SK-N-SH (cell line): ENCODE measurements at regions not wholly inside any gene's neighbourhood (a gene's known extent, or its start where the extent isn't known, plus 50 kb on each side); places are given as distances from the start of the nearest gene placed in this dataset.

Source experiments
- CTCF ChIA-PET: fragments of 300-600, 350-600 bp; formaldehyde crosslinking; extraction: SDS; loops from one replicate; lab custom pipeline; 2021; lab: Yijun Ruan, JAX
- POLR2A ChIA-PET: fragments of 350-600 bp; sonication (Branson Sonifier 250); formaldehyde crosslinking; extraction: SDS; loops from one replicate; lab custom pipeline; 2020; ENCODE audit warnings: antibody characterized with exemption, inconsistent platforms; lab: Yijun Ruan, JAX
- DNase-seq: peaks from one replicate; pipeline ENCODE4 v3.0.0; 2012
- H2AFZ ChIP-seq: fragments of 200-600 bp; sonication (generic); 2 replicates; pipeline ENCODE4 v1.8.1; 2016; ENCODE audit warnings: antibody characterized with exemption, mild to moderate bottlenecking, low read depth
- H3F3A ChIP-seq: fragments of 200-600 bp; sonication (generic); replicated peaks from 2 replicates; pipeline ENCODE3; 2016; ENCODE audit warnings: antibody characterized with exemption, mild to moderate bottlenecking; ENCODE audit not compliant: insufficient read depth
- H3K27ac ChIP-seq, 2 experiments: fragments of 200-500 bp in 1 of 2; fragments of 200-600 bp in 1 of 2; sonication (Bioruptor generic) in 1 of 2; sonication (generic), shearing (Covaris generic) in 1 of 2; 2 replicates each; pipeline versions ENCODE4 v1.5.1 to v1.6.1; 2014 to 2016; ENCODE audit warnings: low read depth in 2 of 2, inconsistent platforms in 1 of 2, low read length in 1 of 2, mild to moderate bottlenecking in 1 of 2, mixed read lengths in 1 of 2
- H3K27me3 ChIP-seq: fragments of 200-600 bp; sonication (generic), shearing (Covaris generic); 2 replicates; pipeline ENCODE4 v1.6.1; 2016; ENCODE audit warnings: mixed run types; ENCODE audit not compliant: insufficient read depth
- H3K36me3 ChIP-seq, 2 experiments: fragments of 200-500 bp in 1 of 2; fragments of 200-600 bp in 1 of 2; sonication (Bioruptor generic) in 1 of 2; sonication (generic) in 1 of 2; replicated peaks in 1 of 2; 2 replicates each; pipeline versions ENCODE3 to v1.5.1; 2014 to 2016; ENCODE audit warnings: low read length in 1 of 2, mild to moderate bottlenecking in 1 of 2; ENCODE audit not compliant: insufficient read depth in 2 of 2, control insufficient read depth in 1 of 2
- H3K4me1 ChIP-seq, 2 experiments: fragments of 200-500 bp in 1 of 2; fragments of 200-600 bp in 1 of 2; sonication (Bioruptor generic) in 1 of 2; sonication (generic), shearing (Covaris generic) in 1 of 2; 2 replicates each; pipeline versions ENCODE4 v1.5.1 to v1.6.1; 2014 to 2016; ENCODE audit warnings: low read depth in 1 of 2, low read length in 1 of 2, mixed run types in 1 of 2; ENCODE audit not compliant: insufficient read depth in 2 of 2, control insufficient read depth in 1 of 2
- H3K4me2 ChIP-seq: fragments of 200-600 bp; sonication (generic), shearing (Covaris generic); 2 replicates; pipeline ENCODE4 v1.6.1; 2017; ENCODE audit warnings: mixed run types
- H3K4me3 ChIP-seq, 2 experiments: fragments of 200-500 bp in 1 of 2; fragments of 200-600 bp in 1 of 2; sonication (Bioruptor generic) in 1 of 2; sonication (generic), shearing (Covaris generic) in 1 of 2; 2 replicates each; pipeline versions ENCODE4 v1.5.1 to v1.8.1; 2014 to 2016; ENCODE audit warnings: low read depth in 2 of 2, inconsistent platforms in 1 of 2, low read length in 1 of 2, mild to moderate bottlenecking in 1 of 2, mixed read lengths in 1 of 2, moderate library complexity in 1 of 2
- H3K79me2 ChIP-seq: fragments of 200-600 bp; sonication (generic); 2 replicates; pipeline ENCODE4 v1.8.1; 2017; ENCODE audit warnings: mild to moderate bottlenecking; ENCODE audit not compliant: insufficient read depth
- H3K9ac ChIP-seq: fragments of 200-600 bp; sonication (generic); 2 replicates; pipeline ENCODE4 v1.6.1; 2017; ENCODE audit warnings: mixed run types
- H3K9me2 ChIP-seq: fragments of 200-600 bp; sonication (generic); 2 replicates; pipeline ENCODE4 v1.6.1; 2017; ENCODE audit warnings: mixed run types
- H3K9me3 ChIP-seq: fragments of 200-600 bp; sonication (generic); 2 replicates; pipeline ENCODE4 v1.6.1; 2017; ENCODE audit warnings: mixed run types, mild to moderate bottlenecking, moderate library complexity
- H4K20me1 ChIP-seq: fragments of 200-600 bp; sonication (generic); 2 replicates; pipeline ENCODE4 v1.6.1; 2017; ENCODE audit warnings: mild to moderate bottlenecking, mixed run types; ENCODE audit not compliant: insufficient read depth
- CTCF ChIP-seq: fragments of 200-600 bp; sonication (generic); IDR thresholded peaks from 2 replicates; pipeline ENCODE4 v1.6.1; 2017; ENCODE audit warnings: antibody characterized with exemption, mild to moderate bottlenecking, moderate library complexity
- ELF1 ChIP-seq: IDR thresholded peaks from 2 replicates; pipeline ENCODE4 v1.4.0; 2012
- EP300 ChIP-seq, 2 experiments: IDR thresholded peaks; 2 replicates each; pipeline versions ENCODE4 v1.4.0 to v1.6.1; 2012; ENCODE audit warnings: borderline replicate concordance in 1 of 2, low read depth in 1 of 2, low read length in 1 of 2
- FOXM1 ChIP-seq: IDR thresholded peaks from 2 replicates; pipeline ENCODE4 v1.4.0; 2012; ENCODE audit warnings: low read depth, mild to moderate bottlenecking
- GATA2 ChIP-seq: sonication (generic); formaldehyde crosslinking; IDR thresholded peaks from 2 replicates; pipeline ENCODE4 v1.5.0; 2020; ENCODE audit warnings: mild to moderate bottlenecking, missing genetic modification reagents
- IRF3 ChIP-seq: fragments of 150-350 bp; IDR thresholded peaks from 2 replicates; pipeline ENCODE4 v1.6.1; 2016; ENCODE audit warnings: mild to moderate bottlenecking, low read depth, low read length
- MEF2A ChIP-seq: IDR thresholded peaks from 2 replicates; pipeline ENCODE4 v1.4.0; 2012; ENCODE audit warnings: low read depth, borderline replicate concordance
- NFIC ChIP-seq: IDR thresholded peaks from 2 replicates; pipeline ENCODE4 v1.4.0; 2012; ENCODE audit warnings: borderline replicate concordance
- NRF1 ChIP-seq: IDR thresholded peaks from 2 replicates; pipeline ENCODE4 v1.6.1; 2012; ENCODE audit warnings: low read depth, mild to moderate bottlenecking, low read length
- POLR2AphosphoS5 ChIP-seq: IDR thresholded peaks from 2 replicates; pipeline ENCODE4 v1.6.1; 2012; ENCODE audit warnings: low read depth, low read length
- RFX5 ChIP-seq: IDR thresholded peaks from 2 replicates; pipeline ENCODE4 v1.6.1; 2012; ENCODE audit warnings: mild to moderate bottlenecking, improper control_type of control experiment, low read length
- RXRA ChIP-seq: IDR thresholded peaks from 2 replicates; pipeline ENCODE4 v1.4.0; 2012; ENCODE audit warnings: low read depth, mild to moderate bottlenecking, borderline replicate concordance
- TAF1 ChIP-seq: IDR thresholded peaks from 2 replicates; pipeline ENCODE4 v1.6.1; 2012; ENCODE audit warnings: low read depth, mild to moderate bottlenecking, low read length, moderate library complexity, borderline replicate concordance
- TCF12 ChIP-seq: IDR thresholded peaks from 2 replicates; pipeline ENCODE4 v1.4.0; 2012
- TEAD4 ChIP-seq: IDR thresholded peaks from 2 replicates; pipeline ENCODE4 v1.4.0; 2012; ENCODE audit warnings: mild to moderate bottlenecking, borderline replicate concordance; ENCODE audit not compliant: insufficient read depth
- USF1 ChIP-seq: IDR thresholded peaks from 2 replicates; pipeline ENCODE4 v1.4.0; 2012; ENCODE audit warnings: low read depth, borderline replicate concordance
- ZBTB33 ChIP-seq: IDR thresholded peaks from 2 replicates; pipeline ENCODE4 v1.4.0; 2012; ENCODE audit warnings: low read depth, borderline replicate concordance
- WGBS: methylation state at CpG from one replicate; pipeline ENCODE4 v1.1.6; 2017; ENCODE audit warnings: low lambda C conversion rate; 5-methylcytosine and 5-hydroxymethylcytosine counted together

DNA sequence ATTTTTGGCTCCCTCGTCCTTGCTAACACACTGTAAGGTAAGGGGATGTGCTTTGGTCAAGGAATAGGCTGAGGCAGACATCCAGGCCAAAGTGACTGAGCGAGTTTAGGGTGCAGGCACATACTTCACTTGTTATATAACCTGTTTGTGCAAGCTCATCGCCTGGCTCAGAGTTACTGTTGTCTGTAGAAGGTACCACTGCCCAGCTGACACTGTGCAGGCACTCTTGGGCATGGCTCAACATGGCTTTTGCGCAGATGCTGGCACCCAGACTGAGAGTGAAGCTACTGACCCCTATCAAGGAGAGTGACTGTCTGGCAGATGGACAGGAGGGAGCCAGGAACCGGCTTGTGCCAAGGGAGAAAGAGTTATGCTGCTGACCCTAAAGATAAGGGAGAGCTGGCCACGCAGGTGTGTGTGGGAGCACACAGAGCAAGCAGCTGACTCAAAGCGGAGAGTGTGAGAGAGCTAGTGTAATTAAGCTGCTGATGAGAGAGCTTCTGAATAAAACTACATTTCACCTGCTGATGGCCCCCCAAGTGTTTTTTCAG lies 307.3 kb upstream of the USP24 start:
- no peak overlapping the region for H3K4me3 ChIP-seq
- 58% methylated on average over 7 of the region's 7 CpGs for WGBS
- H3K9ac ChIP-seq: no peak overlapping the region
- DNase-seq: no peak
- H3F3A ChIP-seq: no peaks in the 10 kb centered on the region
- no peaks in the 10 kb centered on the region for H3K27me3 ChIP-seq
- ChIA-PET POLR2A (no interaction called here), CTCF (interaction anchor here (1.4 kb wide), 1 partner anchor 17 kb away, joined by 3 read pairs; no protein-coding TSS in a partner anchor)
- no peak overlapping the region for H2AFZ ChIP-seq
- H3K4me2 ChIP-seq: no peak overlapping the region
- H3K36me3 ChIP-seq: no peaks in the 10 kb centered on the region
- H3K9me3 ChIP-seq: no peaks in the 10 kb centered on the region
- peaks cover 0 to 30% of the 10 kb centered on the region in 2 experiments; a peak in 1 of 4 replicates for H3K4me1 ChIP-seq
- no peaks in the 10 kb centered on the region for H3K9me2 ChIP-seq
- H4K20me1 ChIP-seq: no peaks in the 10 kb centered on the region
- peak overlapping the region in 1 of 2 experiments; percentile 47; a peak in 1 of 4 replicates for H3K27ac ChIP-seq
- TF ChIP-seq GATA2 (CRISPR knock-in tag): peak; percentile 45; the same call in 1 of the 2 replicates
- no peak for TF ChIP-seq ZBTB33
- TF ChIP-seq EP300 (IDR thresholded peaks at IDR 0.05; ENCODE audit: borderline replicate concordance in 1 of 2, low read depth in 1 of 2, low read length in 1 of 2): peak in 1 of 2 experiments; percentile 48; a peak in 1 of 4 replicates
- no peaks in the 10 kb centered on the region for H3K79me2 ChIP-seq

GRCh38 chr1:55520861-55521260 lies 305.7 kb upstream of the USP24 start:
- no peaks in the 10 kb centered on the region for H3K9me3 ChIP-seq
- WGBS: 81% methylated on average over 2 of the region's 2 CpGs
- CTCF ChIA-PET: no interaction called here
- no peaks in the 10 kb centered on the region for H4K20me1 ChIP-seq
- POLR2A ChIA-PET: no interaction called here
- no peaks in the 10 kb centered on the region for H3K27me3 ChIP-seq
- H3K4me2 ChIP-seq: no peak overlapping the region
- H2AFZ ChIP-seq: no peak overlapping the region
- no peak overlapping the region; a peak in 1 of 4 replicates for H3K27ac ChIP-seq
- DNase-seq: no peak
- no peaks in the 10 kb centered on the region for H3F3A ChIP-seq
- H3K79me2 ChIP-seq: no peaks in the 10 kb centered on the region
- H3K9ac ChIP-seq: no peak overlapping the region
- TF ChIP-seq TEAD4: no peak
- no peak for TF ChIP-seq CTCF
- no peak for TF ChIP-seq NRF1
- no peak for TF ChIP-seq TCF12
- TF ChIP-seq USF1: no peak
- no peak for TF ChIP-seq RXRA
- no peak for TF ChIP-seq MEF2A
- TF ChIP-seq POLR2AphosphoS5: no peak
- no peak for TF ChIP-seq NFIC
- TF ChIP-seq FOXM1: no peak
- TF ChIP-seq ZBTB33: no peak
- TF ChIP-seq IRF3: no peak
- no peak for TF ChIP-seq RFX5
- no peak for TF ChIP-seq ELF1
- no peak for TF ChIP-seq TAF1
- no peaks in the 10 kb centered on the region for H3K9me2 ChIP-seq
- no peak overlapping the region for H3K4me3 ChIP-seq
- peaks cover 0 to 28% of the 10 kb centered on the region in 2 experiments; a peak in 1 of 4 replicates for H3K4me1 ChIP-seq
- H3K36me3 ChIP-seq: no peaks in the 10 kb centered on the region
